Suppressor macrophage treated with lipopolysaccharide for 4 hours (primary cell): ENCODE measurements at regions not wholly inside any gene's neighbourhood (a gene's known extent, or its start where the extent isn't known, plus 50 kb on each side); places are given as distances from the start of the nearest gene placed in this dataset.
"Not testable (repeated sequence)": the region's sequence is repeated elsewhere in the genome, so short reads cannot be mapped to it uniquely, and the experiment has no call there.

ENCODE experiments used
- DNase-seq: peaks from one replicate; pipeline ENCODE4 v3.0.0-alpha.2; 2020

- no peak for DNase-seq
Measured at GRCh38 chr2:188000189-188000588, 291.5 kb upstream of the GULP1 start.

- DNase-seq: no peak
Measured at GRCh38 chr2:188003800-188004199, 287.9 kb upstream of the GULP1 start.

GRCh38 chr2:188013767-188014166 lies 277.9 kb upstream of the GULP1 start:
- no peak for DNase-seq

- DNase-seq: no peak
Measured at GRCh38 chr2:188016917-188017316, 274.8 kb upstream of the GULP1 start.

GRCh38 chr2:188022389-188022788 lies 269.3 kb upstream of the GULP1 start:
- DNase-seq: no peak

- no peak for DNase-seq
Measured at GRCh38 chr2:188023035-188023434, 268.6 kb upstream of the GULP1 start.

GRCh38 chr2:188024811-188025210 lies 266.9 kb upstream of the GULP1 start:
- no peak for DNase-seq

GRCh38 chr2:188028739-188029138 lies 262.9 kb upstream of the GULP1 start:
- no peak for DNase-seq

GRCh38 chr2:188032306-188032705 lies 259.4 kb upstream of the GULP1 start:
- no peak for DNase-seq

GRCh38 chr2:188032786-188033185 lies 258.9 kb upstream of the GULP1 start:
- no peak for DNase-seq

- not testable (repeated sequence) for DNase-seq
Measured at GRCh38 chr2:188033240-188033639, 258.4 kb upstream of the GULP1 start.

GRCh38 chr2:188034102-188034501 lies 257.6 kb upstream of the GULP1 start:
- DNase-seq: not testable (repeated sequence)

GRCh38 chr2:188035377-188035776 lies 256.3 kb upstream of the GULP1 start:
- DNase-seq: not testable (repeated sequence)

- DNase-seq: not testable (repeated sequence)
Measured at GRCh38 chr2:188036786-188037185, 254.9 kb upstream of the GULP1 start.

GRCh38 chr2:188039307-188039706 lies 252.4 kb upstream of the GULP1 start:
- no peak for DNase-seq

GRCh38 chr2:188042412-188042811 lies 249.3 kb upstream of the GULP1 start:
- DNase-seq: no peak

GRCh38 chr2:188045016-188045415 lies 246.7 kb upstream of the GULP1 start:
- DNase-seq: no peak

GRCh38 chr2:188046437-188046836 lies 245.2 kb upstream of the GULP1 start:
- DNase-seq: no peak

GRCh38 chr2:188047735-188048134 lies 243.9 kb upstream of the GULP1 start:
- DNase-seq: no peak

- DNase-seq: no peak
Measured at GRCh38 chr2:188050726-188051125, 240.9 kb upstream of the GULP1 start.

- no peak for DNase-seq
Measured at GRCh38 chr2:188051706-188052105, 240.0 kb upstream of the GULP1 start.

- DNase-seq: no peak
Measured at GRCh38 chr2:188065386-188065785, 226.3 kb upstream of the GULP1 start.

GRCh38 chr2:188068093-188068492 lies 223.6 kb upstream of the GULP1 start:
- no peak for DNase-seq

GRCh38 chr2:188076149-188077056 lies 215.3 kb upstream of the GULP1 start:
- DNase-seq: no peak

GRCh38 chr2:188077757-188078156 lies 213.9 kb upstream of the GULP1 start:
- DNase-seq: no peak
